ENCODE measurements at regions not wholly inside any gene's neighbourhood (a gene's known extent, or its start where the extent isn't known, plus 50 kb on each side); places are given as distances from the start of the nearest gene placed in this dataset.
"Not testable (repeated sequence)": the region's sequence is repeated elsewhere in the genome, so short reads cannot be mapped to it uniquely, and the experiment has no call there.

GRCh38 chrX:113991720-113992119 is 592.2 kb upstream of the HTR2C start:
- DNase-seq (ENCODE audit: low spot score) = peak; percentile 14

GRCh38 chrX:113990669-113991068 is 593.2 kb upstream of the HTR2C start:
- H3K4me2 ChIP-seq = peak overlapping the region; percentile 75
- H4K20me1 ChIP-seq (replicated peaks; ENCODE audit: insufficient read depth); H3K36me3 ChIP-seq (ENCODE audit: insufficient read depth); H3K27me3 Mint-ChIP-seq (ENCODE audit: insufficient read depth, low read depth, poor library complexity); H3K9me2 ChIP-seq (ENCODE audit: insufficient read depth); H3K9me3 Mint-ChIP-seq; H3F3A ChIP-seq (replicated peaks; ENCODE audit: low read depth); H3K27me3 ChIP-seq (ENCODE audit: insufficient read depth); H2AFZ ChIP-seq: not testable (repeated sequence)
- H3K27ac ChIP-seq (ENCODE audit: low read depth) = peak overlapping the region; percentile 95
- Mint-ChIP-seq H3K36me3 (ENCODE audit: low read depth) (peaks cover 21% of the 10 kb centered on the region), H3K4me1 (peaks cover 36% of the 10 kb centered on the region), H3K4me3 (peak overlapping the region; percentile 61), H3K27ac (peak overlapping the region; percentile 90)
- peaks cover 46% of the 10 kb centered on the region for H3K79me2 ChIP-seq (replicated peaks; ENCODE audit: insufficient read depth)
- peak overlapping the region; percentile 58 for H3K4me3 ChIP-seq
- peak; percentile 43 for DNase-seq (ENCODE audit: low spot score)
- peak; percentile 76 for ATAC-seq
- H3K4me1 ChIP-seq (ENCODE audit: insufficient read depth) = peaks cover 36% of the 10 kb centered on the region

More at GRCh38 chrX:113991720-113992119, 592.2 kb upstream of the HTR2C start:
- Histone ChIP-seq H3K4me3 (peak overlapping the region; percentile 58), H3K4me1 (ENCODE audit: insufficient read depth) (peaks cover 41% of the 10 kb centered on the region), H3K79me2 (replicated peaks; ENCODE audit: insufficient read depth) (peaks cover 36% of the 10 kb centered on the region), H3K4me2 (peak overlapping the region; percentile 75; the same call in 1 of the 2 replicates)
- H3K9me3 Mint-ChIP-seq; H3F3A ChIP-seq (replicated peaks; ENCODE audit: low read depth); H3K27me3 Mint-ChIP-seq (ENCODE audit: insufficient read depth, low read depth, poor library complexity); H2AFZ ChIP-seq; H3K9me2 ChIP-seq (ENCODE audit: insufficient read depth); H3K27ac Mint-ChIP-seq; H3K27me3 ChIP-seq (ENCODE audit: insufficient read depth); ATAC-seq; H3K27ac ChIP-seq (ENCODE audit: low read depth); H4K20me1 ChIP-seq (replicated peaks; ENCODE audit: insufficient read depth); H3K36me3 ChIP-seq (ENCODE audit: insufficient read depth): not testable (repeated sequence)
- Mint-ChIP-seq H3K4me1 (peaks cover 40% of the 10 kb centered on the region), H3K4me3 (peak overlapping the region; percentile 60), H3K36me3 (ENCODE audit: low read depth) (peaks cover 11% of the 10 kb centered on the region; the same call in 2 of the 3 replicates)
- TF ChIP-seq POLR2AphosphoS5 (IDR thresholded peaks at IDR 0.05; ENCODE audit: low read depth) = peak; percentile 48; the same call in 1 of the 2 replicates

- H4K20me1 ChIP-seq (replicated peaks; ENCODE audit: insufficient read depth); H3K27me3 Mint-ChIP-seq (ENCODE audit: insufficient read depth, low read depth, poor library complexity); H3K9me3 Mint-ChIP-seq; H3K4me3 ChIP-seq; H3K27me3 ChIP-seq (ENCODE audit: insufficient read depth); ATAC-seq; H3F3A ChIP-seq (replicated peaks; ENCODE audit: low read depth); H3K4me3 Mint-ChIP-seq; H3K36me3 ChIP-seq (ENCODE audit: insufficient read depth); H3K9me2 ChIP-seq (ENCODE audit: insufficient read depth); H2AFZ ChIP-seq: not testable (repeated sequence)
- peak; percentile 51 for DNase-seq (ENCODE audit: low spot score)
- peaks cover 35% of the 10 kb centered on the region for H3K36me3 Mint-ChIP-seq (ENCODE audit: low read depth)
- TF ChIP-seq NANOG (IDR thresholded peaks at IDR 0.05; ENCODE audit: borderline replicate concordance) (0 out of 2 replicates have a peak, but pooled peaks have one; percentile 31), POLR2AphosphoS5 (IDR thresholded peaks at IDR 0.05; ENCODE audit: low read depth) (peak; percentile 16; the same call in 1 of the 2 replicates)
- peak overlapping the region; percentile 89 for H3K27ac Mint-ChIP-seq
- peak overlapping the region; percentile 95 for H3K27ac ChIP-seq (ENCODE audit: low read depth)
- 0 out of 2 replicates have a peak overlapping the region, but pooled peaks have one; percentile 44 for H3K4me2 ChIP-seq
- peaks cover 24% of the 10 kb centered on the region for H3K4me1 Mint-ChIP-seq
- H3K4me1 ChIP-seq (ENCODE audit: insufficient read depth) = peaks cover 25% of the 10 kb centered on the region
- peaks cover 64% of the 10 kb centered on the region for H3K79me2 ChIP-seq (replicated peaks; ENCODE audit: insufficient read depth)
These were observed 595.5 kb upstream of the HTR2C start for GRCh38 chrX:113988315-113988935.

- Histone ChIP-seq H3K27ac (ENCODE audit: low read depth) (peak overlapping the region; percentile 63; the same call in 1 of the 2 replicates), H2AFZ (no peak overlapping the region), H4K20me1 (replicated peaks; ENCODE audit: insufficient read depth) (no peaks in the 10 kb centered on the region), H3F3A (replicated peaks; ENCODE audit: low read depth) (no peaks in the 10 kb centered on the region), H3K79me2 (replicated peaks; ENCODE audit: insufficient read depth) (peaks cover 71% of the 10 kb centered on the region), H3K27me3 (ENCODE audit: insufficient read depth) (no peaks in the 10 kb centered on the region), H3K4me3 (no peak overlapping the region), H3K9me2 (ENCODE audit: insufficient read depth) (no peaks in the 10 kb centered on the region), H3K4me2 (no peak overlapping the region), H3K36me3 (ENCODE audit: insufficient read depth) (no peaks in the 10 kb centered on the region), H3K4me1 (ENCODE audit: insufficient read depth) (peaks cover 16% of the 10 kb centered on the region)
- ATAC-seq (no peak), DNase-seq (ENCODE audit: low spot score) (no peak)
- Mint-ChIP-seq H3K27ac (no peak overlapping the region), H3K4me3 (no peak overlapping the region), H3K9me3 (peaks cover 5% of the 10 kb centered on the region; the same call in 2 of the 3 replicates), H3K36me3 (ENCODE audit: low read depth) (peaks cover 43% of the 10 kb centered on the region), H3K4me1 (peaks cover 17% of the 10 kb centered on the region), H3K27me3 (ENCODE audit: insufficient read depth, low read depth, poor library complexity) (no peaks in the 10 kb centered on the region)
- no peak for TF ChIP-seq ZNF331 (CRISPR knock-in tag; IDR thresholded peaks at IDR 0.05; ENCODE audit: low read depth)
- no peak for TF ChIP-seq CTCF (conservative IDR thresholded peaks at IDR 0.05; ENCODE audit: low read depth in 2 of 2)
- no peak for TF ChIP-seq STAT1 (IDR thresholded peaks at IDR 0.05; ENCODE audit: unreplicated experiment)
These were observed 597.5 kb upstream of the HTR2C start for GRCh38 chrX:113986427-113986826.

All from GM23338 (cell line).